ENCODE measurements at regions not wholly inside any gene's neighbourhood (a gene's known extent, or its start where the extent isn't known, plus 50 kb on each side); places are given as distances from the start of the nearest gene placed in this dataset.

DNA sequence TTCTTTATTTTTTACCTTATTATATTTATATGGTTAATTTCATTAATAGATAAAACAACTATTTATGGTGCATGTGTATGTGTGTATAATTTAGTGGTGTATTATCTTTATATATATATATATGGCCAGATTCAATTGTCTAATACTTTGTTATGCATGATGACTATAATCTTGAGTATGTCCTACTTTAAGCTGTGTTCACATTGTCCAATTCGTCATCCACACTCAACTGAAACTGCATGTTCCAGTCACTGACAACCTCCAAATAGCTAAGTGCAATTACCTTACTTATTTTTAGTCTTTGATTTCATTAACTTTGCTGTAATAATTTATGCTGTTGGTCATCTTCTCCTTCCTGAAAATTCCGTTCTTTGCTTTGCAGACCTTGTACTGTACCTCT is 306.5 kb upstream of the TMTC1 start:
- H3K4me1 Mint-ChIP-seq, result no peaks in the 10 kb centered on the region
- Histone ChIP-seq H3K79me2 (ENCODE audit: insufficient read depth, low read length) (no peaks in the 10 kb centered on the region), H3K27me3 (ENCODE audit: control insufficient read depth in 2 of 2, insufficient read depth in 2 of 2, low read length in 2 of 2) (no peaks in the 10 kb centered on the region), H3K4me2 (replicated peaks; ENCODE audit: extremely low read depth, low read length, poor library complexity, severe bottlenecking) (no peak overlapping the region), H4K20me1 (ENCODE audit: insufficient read depth, low read length) (no peaks in the 10 kb centered on the region), H3K4me3 (replicated peaks in 1 of 3; ENCODE audit: low read depth in 2 of 3, low read length in 3 of 3) (no peak overlapping the region), H2AFZ (ENCODE audit: insufficient read depth, low read depth, low read length, poor library complexity, severe bottlenecking) (no peak overlapping the region), H3K4me1 (ENCODE audit: control insufficient read depth in 1 of 2, insufficient read depth in 2 of 2, low read length in 2 of 2) (no peaks in the 10 kb centered on the region), H3K9me3 (replicated peaks in 1 of 2; ENCODE audit: control insufficient read depth in 1 of 2, insufficient read depth in 1 of 2, low read length in 2 of 2) (no peaks in the 10 kb centered on the region), H3K36me3 (replicated peaks in 1 of 2; ENCODE audit: control insufficient read depth in 1 of 2, insufficient read depth in 2 of 2, low read length in 2 of 2) (no peaks in the 10 kb centered on the region), H3K9ac (ENCODE audit: insufficient read depth, low read length, poor library complexity, severe bottlenecking) (no peak overlapping the region), H3K27ac (ENCODE audit: low read depth in 1 of 2, low read length in 2 of 2) (no peak overlapping the region)
- peaks cover 0 to 2% (median 0%) of the 10 kb centered on the region in 3 donors for H3K27me3 Mint-ChIP-seq (ENCODE audit: low read depth in 3 of 3)
- intact Hi-C loops (cut with micrococcal nuclease), result no loop called here
- WGBS (ENCODE audit: insufficient coverage), result no CpG with 5 or more reads among the region's 2 CpGs
- H3K4me3 Mint-ChIP-seq, result no peak overlapping the region
- no peaks in the 10 kb centered on the region for H3K36me3 Mint-ChIP-seq
- TF ChIP-seq, protein P1, sequence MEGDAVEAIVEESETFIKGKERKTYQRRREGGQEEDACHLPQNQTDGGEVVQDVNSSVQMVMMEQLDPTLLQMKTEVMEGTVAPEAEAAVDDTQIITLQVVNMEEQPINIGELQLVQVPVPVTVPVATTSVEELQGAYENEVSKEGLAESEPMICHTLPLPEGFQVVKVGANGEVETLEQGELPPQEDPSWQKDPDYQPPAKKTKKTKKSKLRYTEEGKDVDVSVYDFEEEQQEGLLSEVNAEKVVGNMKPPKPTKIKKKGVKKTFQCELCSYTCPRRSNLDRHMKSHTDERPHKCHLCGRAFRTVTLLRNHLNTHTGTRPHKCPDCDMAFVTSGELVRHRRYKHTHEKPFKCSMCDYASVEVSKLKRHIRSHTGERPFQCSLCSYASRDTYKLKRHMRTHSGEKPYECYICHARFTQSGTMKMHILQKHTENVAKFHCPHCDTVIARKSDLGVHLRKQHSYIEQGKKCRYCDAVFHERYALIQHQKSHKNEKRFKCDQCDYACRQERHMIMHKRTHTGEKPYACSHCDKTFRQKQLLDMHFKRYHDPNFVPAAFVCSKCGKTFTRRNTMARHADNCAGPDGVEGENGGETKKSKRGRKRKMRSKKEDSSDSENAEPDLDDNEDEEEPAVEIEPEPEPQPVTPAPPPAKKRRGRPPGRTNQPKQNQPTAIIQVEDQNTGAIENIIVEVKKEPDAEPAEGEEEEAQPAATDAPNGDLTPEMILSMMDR (IDR thresholded peaks at IDR 0.05), result no peak
- no peak overlapping the region for H3K27ac Mint-ChIP-seq
- H3K9me3 Mint-ChIP-seq, result peaks cover 0 to 10% (median 3%) of the 10 kb centered on the region in 7 donors
- no peak for DNase-seq

DNA sequence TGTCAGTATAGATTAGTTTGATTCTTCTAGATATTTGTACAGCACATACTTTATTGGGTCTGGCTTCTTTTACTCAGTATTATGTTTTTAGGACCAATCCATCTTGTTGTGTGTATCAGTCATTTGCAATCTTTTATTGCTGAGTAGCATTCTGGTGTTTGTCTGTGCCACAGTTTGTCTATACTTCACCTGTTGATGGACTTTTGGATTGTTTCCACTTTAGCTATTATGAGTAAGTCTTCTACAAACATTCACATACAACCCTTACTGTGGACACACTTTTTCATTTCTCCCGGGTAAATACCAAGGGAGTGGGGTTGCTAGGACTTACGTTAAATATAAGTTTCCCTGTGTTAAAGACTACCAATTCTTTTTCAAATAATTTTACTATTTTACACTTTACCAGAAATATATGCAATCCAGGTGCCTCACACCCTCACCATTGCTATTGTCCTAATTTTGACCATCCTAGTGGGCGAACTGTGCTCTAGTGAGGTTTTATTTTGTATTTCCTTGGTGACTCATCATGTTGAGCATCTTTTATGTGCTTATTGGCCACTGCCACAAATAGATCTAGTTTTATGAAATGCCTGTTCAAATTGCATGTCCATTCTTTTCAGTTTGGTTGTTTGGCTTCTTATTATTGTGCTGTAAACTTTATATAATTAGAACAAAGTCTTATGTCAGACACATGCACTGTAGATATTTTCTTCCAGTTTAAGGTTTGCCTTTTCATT is 304.7 kb upstream of the TMTC1 start:
- H3K36me3 ChIP-seq (replicated peaks in 1 of 2; ENCODE audit: control insufficient read depth in 1 of 2, insufficient read depth in 2 of 2, low read length in 2 of 2), result no peaks in the 10 kb centered on the region
- no peaks in the 10 kb centered on the region for H3K4me1 Mint-ChIP-seq
- no peak for DNase-seq
- intact Hi-C loops (cut with micrococcal nuclease), result no loop called here
- TF ChIP-seq, protein P1 (IDR thresholded peaks at IDR 0.05), result no peak
- H3K4me3 ChIP-seq (replicated peaks in 1 of 3; ENCODE audit: low read depth in 2 of 3, low read length in 3 of 3), result no peak overlapping the region
- no peak overlapping the region for H2AFZ ChIP-seq (ENCODE audit: insufficient read depth, low read depth, low read length, poor library complexity, severe bottlenecking)
- no peak overlapping the region for H3K4me3 Mint-ChIP-seq
- no peak overlapping the region for H3K27ac ChIP-seq (ENCODE audit: low read depth in 1 of 2, low read length in 2 of 2)
- H3K27ac Mint-ChIP-seq, result no peak overlapping the region
- no CpG with 5 or more reads among the region's 3 CpGs for WGBS (ENCODE audit: insufficient coverage)
- no peaks in the 10 kb centered on the region for H3K9me3 ChIP-seq (replicated peaks in 1 of 2; ENCODE audit: control insufficient read depth in 1 of 2, insufficient read depth in 1 of 2, low read length in 2 of 2)
- no peaks in the 10 kb centered on the region for H3K27me3 Mint-ChIP-seq (ENCODE audit: low read depth in 3 of 3)
- no peaks in the 10 kb centered on the region for H4K20me1 ChIP-seq (ENCODE audit: insufficient read depth, low read length)
- no peaks in the 10 kb centered on the region for H3K36me3 Mint-ChIP-seq
- H3K27me3 ChIP-seq (ENCODE audit: control insufficient read depth in 2 of 2, insufficient read depth in 2 of 2, low read length in 2 of 2), result no peaks in the 10 kb centered on the region
- no peak overlapping the region for H3K4me2 ChIP-seq (replicated peaks; ENCODE audit: extremely low read depth, low read length, poor library complexity, severe bottlenecking)
- H3K9me3 Mint-ChIP-seq, result peaks cover 0 to 1% (median 0%) of the 10 kb centered on the region in 7 donors
- no peak overlapping the region for H3K9ac ChIP-seq (ENCODE audit: insufficient read depth, low read length, poor library complexity, severe bottlenecking)
- H3K79me2 ChIP-seq (ENCODE audit: insufficient read depth, low read length), result no peaks in the 10 kb centered on the region
- H3K4me1 ChIP-seq (ENCODE audit: control insufficient read depth in 1 of 2, insufficient read depth in 2 of 2, low read length in 2 of 2), result no peaks in the 10 kb centered on the region
